HepG2 (cell line): ENCODE measurements at regions not wholly inside any gene's neighbourhood (a gene's known extent, or its start where the extent isn't known, plus 50 kb on each side); places are given as distances from the start of the nearest gene placed in this dataset.

ENCODE experiments used
- ATAC-seq: fragments of 200-7000 bp; cut with Tn5 transposase; 3 replicates; pipeline ENCODE4 v1.9.1; 2020; ENCODE audit warnings: mild to moderate bottlenecking, moderate library complexity
- BruUV-seq: library from RNA; stranded (reverse); fragments of 400-500 nt; replicated peaks from 2 replicates; lab custom pipeline; 2021; lab: Mats Ljungman, UMichigan
- CTCF ChIA-PET: fragments of 300-600 bp; formaldehyde crosslinking; extraction: SDS; loops from one replicate; lab custom pipeline; 2021; ENCODE audit warnings: low total read pairs, inconsistent platforms, low intra/inter-chr PET ratio; lab: Yijun Ruan, JAX
- POLR2A ChIA-PET: fragments of 350-600 bp; sonication (Branson Sonifier 250); formaldehyde crosslinking; loops from one replicate; lab custom pipeline; 2020; ENCODE audit warnings: antibody characterized with exemption, inconsistent platforms; lab: Yijun Ruan, JAX
- DNase-seq: peaks from one replicate; pipeline ENCODE4 v3.0.0-alpha.2; 2015; ENCODE audit warnings: low spot score
- FAIRE-seq: peaks from 3 replicates; lab custom pipeline; 2011; peaks lifted over from hg19 to GRCh38; lab: Jason Lieb, UNC
- H2AFZ ChIP-seq: one replicate; pipeline ENCODE4 v1.6.1; 2011; ENCODE audit warnings: low read length, inconsistent platforms
- H3K27ac ChIP-seq: fragments of 300-600 bp; 3 replicates; pipeline ENCODE4 v1.8.0; 2011; ENCODE audit warnings: mixed run types, mild to moderate bottlenecking, mixed read lengths, low read length, inconsistent platforms; ENCODE audit not compliant: insufficient read depth; ENCODE audit errors: extremely low read length
- H3K27me3 ChIP-seq, 2 experiments: fragments of 200-600 bp in 1 of 2; 2 replicates in 1 of 2; 3 replicates in 1 of 2; pipeline versions ENCODE4 v1.6.0 to v1.8.0; 2011; ENCODE audit warnings: low read length in 2 of 2, mild to moderate bottlenecking in 2 of 2, moderate library complexity in 2 of 2, inconsistent platforms in 1 of 2; ENCODE audit not compliant: insufficient read depth in 2 of 2, control insufficient read depth in 1 of 2
- H3K36me3 ChIP-seq, 2 experiments: fragments of 200-600 bp in 1 of 2; replicated peaks in 1 of 2; 2 replicates in 1 of 2; 3 replicates in 1 of 2; pipeline versions ENCODE4 v1.5.1 to v1.8.0; 2011; ENCODE audit warnings: low read length in 2 of 2, inconsistent platforms in 1 of 2; ENCODE audit not compliant: insufficient read depth in 2 of 2, control insufficient read depth in 1 of 2
- H3K4me1 ChIP-seq: 2 replicates; pipeline ENCODE4 v1.5.1; 2012; ENCODE audit warnings: low read length, inconsistent platforms; ENCODE audit not compliant: insufficient read depth
- H3K4me2 ChIP-seq: 2 replicates; pipeline ENCODE4 v1.6.0; 2011; ENCODE audit warnings: low read depth, low read length, inconsistent platforms
- H3K4me3 ChIP-seq, 3 experiments: fragments of 200-600 bp in 1 of 3; sonication (generic), shearing (Covaris generic) in 1 of 3; replicated peaks in 1 of 3; 2 replicates each; pipeline ENCODE4 v1.5.1; 2011 to 2016; ENCODE audit warnings: low read length in 3 of 3, inconsistent platforms in 2 of 3, low read depth in 2 of 3, mild to moderate bottlenecking in 2 of 3, control low read depth in 1 of 3, mixed read lengths in 1 of 3; ENCODE audit not compliant: insufficient read depth in 1 of 3
- H3K79me2 ChIP-seq: one replicate; pipeline ENCODE4 v1.6.1; 2011; ENCODE audit warnings: low read length, inconsistent platforms; ENCODE audit not compliant: insufficient read depth
- H3K9ac ChIP-seq: 2 replicates; pipeline ENCODE4 v1.6.0; 2011; ENCODE audit warnings: mild to moderate bottlenecking, low read depth, low read length, inconsistent platforms; ENCODE audit not compliant: insufficient read depth
- H3K9me3 ChIP-seq: 2 replicates; pipeline ENCODE4 v1.5.1; 2012; ENCODE audit warnings: mild to moderate bottlenecking, low read length
- H4K20me1 ChIP-seq: 2 replicates; pipeline ENCODE4 v1.6.0; 2011; ENCODE audit warnings: inconsistent platforms, mild to moderate bottlenecking, low read length, moderate library complexity; ENCODE audit not compliant: insufficient read depth
- BATF2 ChIP-seq: sonication (generic); formaldehyde crosslinking; IDR thresholded peaks from 2 replicates; pipeline ENCODE4 v1.8.0; 2022; ENCODE audit warnings: mild to moderate bottlenecking, missing genetic modification reagents, moderate library complexity
- DNMT1 ChIP-seq: sonication (generic); formaldehyde crosslinking; IDR thresholded peaks from 2 replicates; pipeline ENCODE4 v1.5.1; 2020; ENCODE audit warnings: mild to moderate bottlenecking, missing genetic modification reagents
- GPN1 ChIP-seq: sonication (generic); formaldehyde crosslinking; IDR thresholded peaks from 2 replicates; pipeline ENCODE4 v1.5.1; 2020; ENCODE audit warnings: missing genetic modification reagents, borderline replicate concordance
- HES4 ChIP-seq: sonication (generic); formaldehyde crosslinking; IDR thresholded peaks from 2 replicates; pipeline ENCODE4 v1.9.0; 2021; ENCODE audit warnings: mild to moderate bottlenecking, missing genetic modification reagents, borderline replicate concordance
- NFRKB ChIP-seq: fragments of 450-650 bp; IDR thresholded peaks from 2 replicates; pipeline ENCODE4 v1.6.1; 2017
- RARG ChIP-seq: sonication (generic); formaldehyde crosslinking; IDR thresholded peaks from 2 replicates; pipeline ENCODE4 v1.4.0; 2020; ENCODE audit warnings: low read depth, mild to moderate bottlenecking, missing genetic modification reagents
- REST ChIP-seq, 2 experiments: IDR thresholded peaks; 2 replicates each; pipeline ENCODE4 v1.6.1; 2011 to 2012; ENCODE audit warnings: low read length in 2 of 2, borderline replicate concordance in 1 of 2, low read depth in 1 of 2, mild to moderate bottlenecking in 1 of 2, moderate library complexity in 1 of 2
- SUZ12 ChIP-seq: fragments of 150-350 bp; IDR thresholded peaks from 2 replicates; pipeline ENCODE4 v1.6.1; 2014; ENCODE audit warnings: low read depth, low read length
- ZBED4 ChIP-seq: sonication (generic); formaldehyde crosslinking; IDR thresholded peaks from 2 replicates; pipeline ENCODE4 v1.4.0; 2020; ENCODE audit warnings: missing genetic modification reagents, borderline replicate concordance
- ZBTB14 ChIP-seq: sonication (generic); formaldehyde crosslinking; IDR thresholded peaks from 2 replicates; pipeline ENCODE4 v1.4.0; 2020; ENCODE audit warnings: missing genetic modification reagents
- ZNF275 ChIP-seq: sonication (generic); formaldehyde crosslinking; IDR thresholded peaks from 2 replicates; pipeline ENCODE4 v1.8.0; 2022; ENCODE audit warnings: missing genetic modification reagents, mild to moderate bottlenecking, inconsistent platforms, borderline replicate concordance
- ZNF468 ChIP-seq: sonication (generic); formaldehyde crosslinking; IDR thresholded peaks from 2 replicates; pipeline ENCODE4 v1.8.0; 2022; ENCODE audit warnings: mild to moderate bottlenecking, moderate library complexity, missing genetic modification reagents
- ZNF781 ChIP-seq: sonication (generic); formaldehyde crosslinking; IDR thresholded peaks from 2 replicates; pipeline ENCODE4 v1.5.1; 2020; ENCODE audit warnings: borderline replicate concordance, mild to moderate bottlenecking, missing genetic modification reagents; ENCODE audit errors: not compliant biosample characterization
- WGBS: methylation state at CpG from one replicate; pipeline ENCODE4 v1.1.6; 2017; ENCODE audit warnings: low lambda C conversion rate; 5-methylcytosine and 5-hydroxymethylcytosine counted together
- in situ Hi-C: cut with HindIII; loops from 2 replicates; pipeline ENCODE4 v1.10.0; 2017; ENCODE audit warnings: low pct_unique_long_range_greater_than_20kb; ENCODE audit not compliant: extremely low pct_ligation_motif_present
- intact Hi-C: fragments of 100-400 bp; cut with micrococcal nuclease; formaldehyde crosslinking; loops from one replicate; pipeline ENCODE4 v1.10.0; 2022; ENCODE audit not compliant: unreplicated experiment

GRCh38 chr13:90047600-90047999, 1299.9 kb upstream of the MIR17HG start:
- Histone ChIP-seq H3K9me3 (peaks cover 54% of the 10 kb centered on the region), H3K4me1 (no peaks in the 10 kb centered on the region), H3K27ac (no peak overlapping the region), H3K4me2 (no peak overlapping the region), H4K20me1 (no peaks in the 10 kb centered on the region), H2AFZ (no peak overlapping the region), H3K36me3 (no peaks in the 10 kb centered on the region), H3K9ac (no peak overlapping the region), H3K4me3 (no peak overlapping the region), H3K79me2 (no peaks in the 10 kb centered on the region), H3K27me3 (no peaks in the 10 kb centered on the region)
- FAIRE-seq: no peak
- intact Hi-C loops (no loop called here), in situ Hi-C loops (no loop called here)
- POLR2A ChIA-PET: no interaction called here
- ATAC-seq: no peak
- BruUV-seq: no TSS peak
- 0% methylated on average over 1 of the region's 2 CpGs for WGBS
- CTCF ChIA-PET: no interaction called here
- no peak for DNase-seq
- TF ChIP-seq SUZ12: no peak
- TF ChIP-seq REST (IDR thresholded peaks at IDR 0.05; ENCODE audit: borderline replicate concordance in 1 of 2, low read depth in 1 of 2, low read length in 2 of 2): no peak
- no peak for TF ChIP-seq BATF2 (CRISPR knock-in tag)
- TF ChIP-seq HES4: no peak
- no peak for TF ChIP-seq ZBED4 (CRISPR knock-in tag)
- no peak for TF ChIP-seq ZNF781 (CRISPR knock-in tag)
- no peak for TF ChIP-seq ZNF468 (CRISPR knock-in tag)
- no peak for TF ChIP-seq ZBTB14 (CRISPR knock-in tag)
- TF ChIP-seq DNMT1: no peak
- TF ChIP-seq ZNF275 (CRISPR knock-in tag): no peak
- TF ChIP-seq NFRKB: no peak
- TF ChIP-seq GPN1 (CRISPR knock-in tag): no peak
- TF ChIP-seq RARG (CRISPR knock-in tag): no peak
